Left lung (tissue), 4 donors: ENCODE measurements at regions not wholly inside any gene's neighbourhood (a gene's known extent, or its start where the extent isn't known, plus 50 kb on each side); places are given as distances from the start of the nearest gene placed in this dataset.

Source experiments
- ATAC-seq: fragments of 200-7000 bp; cut with Tn5 transposase; one replicate; pipeline ENCODE4 v1.9.1; 2020; ENCODE audit warnings: moderate library complexity
- DNase-seq, 4 donors: peaks; one replicate each; pipeline ENCODE4 v3.0.0-alpha.2; 2013 to 2020
- H3K27ac ChIP-seq, 2 donors: fragments of 200-600 bp; sonication (generic) in 1 of 2; one replicate each; pipeline versions ENCODE4 v1.5.0 to v1.8.0; 2020 to 2021
- H3K27me3 ChIP-seq, 2 donors: fragments of 200-600 bp; sonication (generic) in 1 of 2; one replicate each; pipeline versions ENCODE4 v1.5.0 to v1.8.0; 2020 to 2021
- H3K36me3 ChIP-seq, 2 donors: fragments of 200-600 bp; sonication (generic) in 1 of 2; one replicate each; pipeline versions ENCODE4 v1.5.0 to v1.8.0; 2020 to 2021
- H3K4me1 ChIP-seq, 2 donors: fragments of 200-600 bp; one replicate each; pipeline ENCODE4 v1.8.0; 2021
- H3K4me3 ChIP-seq, 2 donors: fragments of 200-600 bp; sonication (generic) in 1 of 2; one replicate each; pipeline versions ENCODE4 v1.5.0 to v1.8.0; 2020 to 2021; ENCODE audit warnings: mild to moderate bottlenecking in 1 of 2
- H3K9me3 ChIP-seq, 2 donors: fragments of 200-600 bp; sonication (generic) in 1 of 2; one replicate each; pipeline versions ENCODE4 v1.5.0 to v1.8.0; 2020 to 2021
- CTCF ChIP-seq, 2 donors: fragments of 200-600 bp; sonication (generic) in 1 of 2; IDR thresholded peaks; one replicate each; pipeline versions ENCODE4 v1.5.0 to v1.8.0; 2021; ENCODE audit warnings: antibody characterized with exemption in 2 of 2
- intact Hi-C, 2 donors: fragments of 100-400 bp; cut with DNase I; formaldehyde crosslinking; loops; one replicate each; pipeline versions ENCODE4 v1.11.2 to v1.14.2; 2022
- donor health status: DM: no; HTN: yes; CAD: no.
- donor health status: DM: no; HTN: no; CAD: no.

- TF ChIP-seq CTCF (IDR thresholded peaks at IDR 0.05), result no peak
- intact Hi-C loops, result no loop called here
- no peaks in the 10 kb centered on the region for H3K4me1 ChIP-seq
- DNase-seq, result no peak
- H3K27ac ChIP-seq, result no peak overlapping the region
- no peaks in the 10 kb centered on the region for H3K27me3 ChIP-seq
- no peak overlapping the region for H3K4me3 ChIP-seq
- H3K9me3 ChIP-seq, result no peaks in the 10 kb centered on the region
- H3K36me3 ChIP-seq, result no peaks in the 10 kb centered on the region
- no peak for ATAC-seq
Measured at GRCh38 chr17:70774339-70775117, 605.2 kb downstream of the KCNJ2 start.

GRCh38 chr17:70775679-70776078 is 606.3 kb downstream of the KCNJ2 start:
- no peak for ATAC-seq
- intact Hi-C loops, result no loop called here
- H3K9me3 ChIP-seq, result no peaks in the 10 kb centered on the region
- no peaks in the 10 kb centered on the region for H3K27me3 ChIP-seq
- no peak overlapping the region for H3K4me3 ChIP-seq
- no peaks in the 10 kb centered on the region for H3K4me1 ChIP-seq
- TF ChIP-seq CTCF (IDR thresholded peaks at IDR 0.05), result no peak
- H3K27ac ChIP-seq, result no peak overlapping the region
- no peaks in the 10 kb centered on the region for H3K36me3 ChIP-seq
- DNase-seq, result no peak

- ATAC-seq, result no peak
- no peak for TF ChIP-seq CTCF (IDR thresholded peaks at IDR 0.05)
- H3K27me3 ChIP-seq, result no peaks in the 10 kb centered on the region
- intact Hi-C loops, result no loop called here
- no peak overlapping the region for H3K27ac ChIP-seq
- H3K36me3 ChIP-seq, result no peaks in the 10 kb centered on the region
- H3K4me1 ChIP-seq, result no peaks in the 10 kb centered on the region
- H3K4me3 ChIP-seq, result no peak overlapping the region
- H3K9me3 ChIP-seq, result no peaks in the 10 kb centered on the region
- no peak for DNase-seq
Measured at GRCh38 chr17:70776441-70776840, 607.1 kb downstream of the KCNJ2 start.

- no peak for TF ChIP-seq CTCF (IDR thresholded peaks at IDR 0.05)
- no peaks in the 10 kb centered on the region for H3K36me3 ChIP-seq
- ATAC-seq, result no peak
- peaks cover 0 to 5% of the 10 kb centered on the region in 2 donors for H3K9me3 ChIP-seq
- H3K4me3 ChIP-seq, result no peak overlapping the region
- intact Hi-C loops, result no loop called here
- no peak for DNase-seq
- no peaks in the 10 kb centered on the region for H3K4me1 ChIP-seq
- H3K27me3 ChIP-seq, result no peaks in the 10 kb centered on the region
- no peak overlapping the region for H3K27ac ChIP-seq
Measured at GRCh38 chr17:70780031-70780430, 610.7 kb downstream of the KCNJ2 start.

GRCh38 chr17:70786081-70786480 is 616.7 kb downstream of the KCNJ2 start:
- intact Hi-C loops, result no loop called here
- no peak for DNase-seq
- no peak for ATAC-seq
- Histone ChIP-seq H3K9me3 (peaks cover 0 to 15% of the 10 kb centered on the region in 2 donors), H3K27ac (no peak overlapping the region), H3K36me3 (no peaks in the 10 kb centered on the region), H3K4me1 (no peaks in the 10 kb centered on the region), H3K27me3 (no peaks in the 10 kb centered on the region), H3K4me3 (no peak overlapping the region)
- TF ChIP-seq CTCF (IDR thresholded peaks at IDR 0.05), result no peak
